HT1080 (cell line): ENCODE measurements at regions not wholly inside any gene's neighbourhood (a gene's known extent, or its start where the extent isn't known, plus 50 kb on each side); places are given as distances from the start of the nearest gene placed in this dataset.
"Not testable (repeated sequence)": the region's sequence is repeated elsewhere in the genome, so short reads cannot be mapped to it uniquely, and the experiment has no call there.

Source experiments
- DNase-seq: peaks from one replicate; pipeline ENCODE4 v3.0.0-alpha.2; 2015; ENCODE audit warnings: low read depth

- no peak for DNase-seq
These were observed 183.9 kb downstream of the MYRFL start for GRCh38 chr12:70008944-70009343.

- DNase-seq = no peak
These were observed 186.3 kb downstream of the MYRFL start for GRCh38 chr12:70011353-70011752.

- not testable (repeated sequence) for DNase-seq
These were observed 188.0 kb downstream of the MYRFL start for GRCh38 chr12:70013016-70013415.

- no peak for DNase-seq
These were observed 203.5 kb downstream of the MYRFL start for GRCh38 chr12:70028515-70028914.

- DNase-seq = no peak
These were observed 203.9 kb downstream of the MYRFL start for GRCh38 chr12:70028918-70029317.

- no peak for DNase-seq
These were observed 206.0 kb downstream of the MYRFL start for GRCh38 chr12:70031046-70031445.

GRCh38 chr12:70032076-70032475 lies 207.0 kb downstream of the MYRFL start:
- DNase-seq = no peak

- no peak for DNase-seq
These were observed 208.3 kb downstream of the MYRFL start for GRCh38 chr12:70033310-70033709.

GRCh38 chr12:70040141-70040540 lies 203.1 kb upstream of the CNOT2 start:
- DNase-seq = no peak

- DNase-seq = no peak
These were observed 200.6 kb upstream of the CNOT2 start for GRCh38 chr12:70042675-70043074.

- peak; percentile 5 for DNase-seq
These were observed 199.6 kb upstream of the CNOT2 start for GRCh38 chr12:70043490-70044138.

GRCh38 chr12:70044167-70044566 lies 199.1 kb upstream of the CNOT2 start:
- peak; percentile 47 for DNase-seq

GRCh38 chr12:70045036-70045435 lies 198.2 kb upstream of the CNOT2 start:
- DNase-seq = peak; percentile 10

- no peak for DNase-seq
These were observed 197.7 kb upstream of the CNOT2 start for GRCh38 chr12:70045514-70045913.

- DNase-seq = no peak
These were observed 194.5 kb upstream of the CNOT2 start for GRCh38 chr12:70048521-70049250.

GRCh38 chr12:70049596-70050360 lies 193.5 kb upstream of the CNOT2 start:
- peak; percentile 15 for DNase-seq

- no peak for DNase-seq
These were observed 190.8 kb upstream of the CNOT2 start for GRCh38 chr12:70052476-70052875.

GRCh38 chr12:70052931-70053497 lies 190.2 kb upstream of the CNOT2 start:
- DNase-seq = peak; percentile 86

- DNase-seq = no peak
These were observed 183.9 kb upstream of the CNOT2 start for GRCh38 chr12:70059373-70059772.

GRCh38 chr12:70060634-70061033 lies 182.6 kb upstream of the CNOT2 start:
- DNase-seq = no peak

- no peak for DNase-seq
These were observed 174.5 kb upstream of the CNOT2 start for GRCh38 chr12:70068743-70069142.
